NCI-H446 (cell line): ENCODE measurements at regions not wholly inside any gene's neighbourhood (a gene's known extent, or its start where the extent isn't known, plus 50 kb on each side); places are given as distances from the start of the nearest gene placed in this dataset.
"Not testable (repeated sequence)": the region's sequence is repeated elsewhere in the genome, so short reads cannot be mapped to it uniquely, and the experiment has no call there.

Experiments
- DNase-seq, 2 experiments: peaks; one replicate each; lab custom pipeline; 2025; lab: John Stamatoyannopoulos, UW

- DNase-seq: no peak
These were observed 86.3 kb downstream of the NUS1 start for GRCh38 chr6:117761610-117762009.

- DNase-seq: no peak
These were observed 96.1 kb downstream of the NUS1 start for GRCh38 chr6:117771403-117771802.

- DNase-seq: no peak
These were observed 101.2 kb downstream of the NUS1 start for GRCh38 chr6:117776441-117776840.

- DNase-seq: no peak
These were observed 106.3 kb downstream of the NUS1 start for GRCh38 chr6:117781550-117781949.

- no peak for DNase-seq
These were observed 108.0 kb downstream of the NUS1 start for GRCh38 chr6:117783279-117783678.

- DNase-seq: no peak
These were observed 115.7 kb downstream of the NUS1 start for GRCh38 chr6:117791012-117791411.

GRCh38 chr6:117795234-117795633 lies 111.8 kb upstream of the SLC35F1 start:
- DNase-seq: no peak

GRCh38 chr6:117798819-117799218 lies 108.2 kb upstream of the SLC35F1 start:
- not testable (repeated sequence) for DNase-seq

- no peak for DNase-seq
These were observed 96.8 kb upstream of the SLC35F1 start for GRCh38 chr6:117810269-117810668.

GRCh38 chr6:117817499-117817898 lies 89.6 kb upstream of the SLC35F1 start:
- DNase-seq: no peak

GRCh38 chr6:117817992-117818391 lies 89.1 kb upstream of the SLC35F1 start:
- DNase-seq: no peak

GRCh38 chr6:117818449-117818848 lies 88.6 kb upstream of the SLC35F1 start:
- no peak for DNase-seq

GRCh38 chr6:117829594-117830319 lies 77.3 kb upstream of the SLC35F1 start:
- DNase-seq: peak; percentile 8 to 51

- no peak for DNase-seq
These were observed 69.8 kb upstream of the SLC35F1 start for GRCh38 chr6:117837261-117837660.

GRCh38 chr6:117840541-117840983 lies 66.5 kb upstream of the SLC35F1 start:
- DNase-seq: peak; percentile 55 to 58

- DNase-seq: no peak
These were observed 59.2 kb upstream of the SLC35F1 start for GRCh38 chr6:117847912-117848311.

- no peak for DNase-seq
These were observed 58.0 kb upstream of the SLC35F1 start for GRCh38 chr6:117849087-117849486.
